Right atrium auricular region (tissue), 2 donors: ENCODE measurements at regions not wholly inside any gene's neighbourhood (a gene's known extent, or its start where the extent isn't known, plus 50 kb on each side); places are given as distances from the start of the nearest gene placed in this dataset.

ENCODE experiments used
- DNase-seq: peaks from one replicate; pipeline ENCODE4 v3.0.0-alpha.2; 2019; ENCODE audit warnings: low spot score
- H3K27ac ChIP-seq, 2 donors: fragments of 200-600 bp; sonication (generic); 1 replicate in 1 of 2; 2 replicates in 1 of 2; pipeline ENCODE4 v1.5.1; 2016 to 2019
- H3K27me3 ChIP-seq, 2 donors: fragments of 200-600 bp; sonication (generic); one replicate each; pipeline versions ENCODE4 v1.5.1 to v1.6.0; 2017 to 2019
- H3K36me3 ChIP-seq: fragments of 200-600 bp; sonication (generic); one replicate; pipeline ENCODE4 v1.5.1; 2016
- H3K4me1 ChIP-seq, 2 donors: fragments of 200-600 bp; sonication (generic); one replicate each; pipeline versions ENCODE4 v1.5.1 to v1.6.0; 2017 to 2019
- H3K4me3 ChIP-seq, 2 donors: fragments of 200-600 bp; sonication (generic); 1 replicate in 1 of 2; 2 replicates in 1 of 2; pipeline ENCODE4 v1.5.1; 2017 to 2019; ENCODE audit warnings: mild to moderate bottlenecking in 1 of 2, moderate library complexity in 1 of 2
- H3K9me3 ChIP-seq, 2 donors: fragments of 200-600 bp; sonication (generic); one replicate each; pipeline ENCODE4 v1.5.1; 2019
- TF ChIP-seq, protein P1 (sequence below), 2 donors: fragments of 200-600 bp; sonication (generic); IDR thresholded peaks; one replicate each; pipeline ENCODE4 v1.5.1; 2019; ENCODE audit warnings: antibody characterized with exemption in 2 of 2

DNA sequence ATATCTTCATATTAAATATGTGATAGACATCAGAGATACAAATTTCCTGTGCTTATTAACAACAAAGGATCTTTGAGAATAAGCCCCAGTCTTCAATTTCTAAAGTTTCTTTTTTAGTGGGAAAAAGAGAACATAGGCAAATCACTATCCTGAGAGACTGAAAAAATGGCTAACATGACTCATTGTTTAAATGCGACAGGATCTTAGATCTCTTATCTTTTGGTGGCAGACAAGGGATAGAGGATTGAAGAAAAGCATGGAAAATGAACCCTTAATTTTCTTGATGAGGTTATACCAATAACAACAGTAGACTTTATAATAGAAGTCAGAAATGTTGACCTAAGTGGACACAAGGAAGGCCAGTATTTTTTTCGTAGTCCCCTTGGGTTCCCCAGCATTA is 178.6 kb upstream of the MAP3K7 start:
- no peaks in the 10 kb centered on the region for H3K9me3 ChIP-seq
- DNase-seq: no peak
- TF ChIP-seq, protein P1, sequence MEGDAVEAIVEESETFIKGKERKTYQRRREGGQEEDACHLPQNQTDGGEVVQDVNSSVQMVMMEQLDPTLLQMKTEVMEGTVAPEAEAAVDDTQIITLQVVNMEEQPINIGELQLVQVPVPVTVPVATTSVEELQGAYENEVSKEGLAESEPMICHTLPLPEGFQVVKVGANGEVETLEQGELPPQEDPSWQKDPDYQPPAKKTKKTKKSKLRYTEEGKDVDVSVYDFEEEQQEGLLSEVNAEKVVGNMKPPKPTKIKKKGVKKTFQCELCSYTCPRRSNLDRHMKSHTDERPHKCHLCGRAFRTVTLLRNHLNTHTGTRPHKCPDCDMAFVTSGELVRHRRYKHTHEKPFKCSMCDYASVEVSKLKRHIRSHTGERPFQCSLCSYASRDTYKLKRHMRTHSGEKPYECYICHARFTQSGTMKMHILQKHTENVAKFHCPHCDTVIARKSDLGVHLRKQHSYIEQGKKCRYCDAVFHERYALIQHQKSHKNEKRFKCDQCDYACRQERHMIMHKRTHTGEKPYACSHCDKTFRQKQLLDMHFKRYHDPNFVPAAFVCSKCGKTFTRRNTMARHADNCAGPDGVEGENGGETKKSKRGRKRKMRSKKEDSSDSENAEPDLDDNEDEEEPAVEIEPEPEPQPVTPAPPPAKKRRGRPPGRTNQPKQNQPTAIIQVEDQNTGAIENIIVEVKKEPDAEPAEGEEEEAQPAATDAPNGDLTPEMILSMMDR (IDR thresholded peaks at IDR 0.05): no peak
- no peak overlapping the region for H3K4me3 ChIP-seq
- H3K27me3 ChIP-seq: no peaks in the 10 kb centered on the region
- no peak overlapping the region for H3K27ac ChIP-seq
- H3K36me3 ChIP-seq: no peaks in the 10 kb centered on the region
- no peaks in the 10 kb centered on the region for H3K4me1 ChIP-seq

GRCh38 chr6:90764001-90764400 is 177.1 kb upstream of the MAP3K7 start:
- TF ChIP-seq, protein P1 (IDR thresholded peaks at IDR 0.05): no peak
- Histone ChIP-seq H3K4me1 (no peaks in the 10 kb centered on the region), H3K27ac (no peak overlapping the region), H3K4me3 (no peak overlapping the region), H3K36me3 (no peaks in the 10 kb centered on the region), H3K9me3 (no peaks in the 10 kb centered on the region), H3K27me3 (no peaks in the 10 kb centered on the region)
- DNase-seq: no peak

DNA sequence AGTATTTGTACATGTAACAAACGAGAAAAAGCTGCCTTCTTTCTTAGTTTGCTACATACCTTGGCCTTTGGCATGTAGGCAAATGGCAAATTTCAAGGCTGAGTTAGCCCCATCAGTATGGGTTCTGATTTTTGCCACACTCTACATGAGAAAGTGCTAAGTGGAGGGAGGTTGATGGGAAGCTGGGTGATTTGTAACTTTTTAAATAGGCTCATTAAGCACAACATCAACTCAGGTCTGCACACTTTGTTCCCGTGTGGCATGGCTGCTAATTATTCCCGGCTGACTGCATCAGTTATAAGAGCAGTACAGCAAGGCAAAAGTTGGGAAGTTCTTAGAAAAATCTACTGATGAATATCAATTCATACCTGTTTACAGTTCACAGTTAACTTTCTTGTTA is 172.8 kb upstream of the MAP3K7 start:
- TF ChIP-seq, protein P1 (IDR thresholded peaks at IDR 0.05): no peak
- Histone ChIP-seq H3K27me3 (no peaks in the 10 kb centered on the region), H3K27ac (no peak overlapping the region), H3K36me3 (no peaks in the 10 kb centered on the region), H3K4me3 (no peak overlapping the region), H3K9me3 (no peaks in the 10 kb centered on the region), H3K4me1 (no peaks in the 10 kb centered on the region)
- DNase-seq: no peak

GRCh38 chr6:90758741-90759140 is 171.9 kb upstream of the MAP3K7 start:
- Histone ChIP-seq H3K9me3 (no peaks in the 10 kb centered on the region), H3K27me3 (no peaks in the 10 kb centered on the region), H3K27ac (no peak overlapping the region), H3K4me3 (no peak overlapping the region), H3K4me1 (no peaks in the 10 kb centered on the region), H3K36me3 (no peaks in the 10 kb centered on the region)
- no peak for DNase-seq
- TF ChIP-seq, protein P1 (IDR thresholded peaks at IDR 0.05): no peak

DNA sequence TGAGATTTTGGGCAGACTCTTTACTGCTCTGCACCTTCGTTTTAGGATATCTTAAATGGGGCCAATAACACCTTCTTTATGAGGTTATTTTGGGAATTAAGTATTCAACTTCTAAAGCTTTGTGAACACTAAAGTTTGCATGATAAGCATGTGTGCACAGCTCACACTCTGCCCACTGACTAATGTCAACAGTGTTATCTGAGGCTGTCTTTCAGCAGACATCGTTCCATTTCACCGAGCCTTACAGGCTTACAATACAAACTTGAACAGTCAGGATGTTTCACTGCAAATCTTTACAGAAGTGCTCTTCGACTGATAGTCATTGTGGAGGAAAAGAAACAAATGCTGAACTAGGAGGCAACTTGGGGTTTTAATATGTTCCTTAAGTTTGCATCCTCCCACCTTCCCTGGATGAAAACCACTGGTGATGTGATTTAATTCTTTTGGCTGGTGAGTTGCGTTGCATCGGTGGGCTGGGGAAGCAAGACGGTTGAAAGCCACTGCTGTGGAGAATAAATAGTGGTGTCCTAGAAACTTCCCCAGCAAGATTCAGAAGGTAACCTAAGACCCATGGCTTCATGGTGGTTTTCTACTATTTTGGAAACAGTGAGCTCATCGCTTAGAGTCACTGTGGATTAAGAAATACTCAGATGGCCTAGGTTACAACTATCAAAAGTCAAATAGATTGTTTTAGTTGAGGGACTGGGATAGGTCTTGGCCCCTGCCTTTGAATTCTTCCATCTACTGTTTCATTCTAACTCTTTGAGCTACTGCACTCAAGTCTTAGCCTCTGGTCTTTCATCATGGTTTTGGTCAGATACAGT is 167.2 kb upstream of the MAP3K7 start:
- no peaks in the 10 kb centered on the region for H3K27me3 ChIP-seq
- no peaks in the 10 kb centered on the region for H3K4me1 ChIP-seq
- DNase-seq: no peak
- TF ChIP-seq, protein P1 (IDR thresholded peaks at IDR 0.05): no peak
- H3K36me3 ChIP-seq: no peaks in the 10 kb centered on the region
- H3K4me3 ChIP-seq: no peak overlapping the region
- H3K9me3 ChIP-seq: no peaks in the 10 kb centered on the region
- H3K27ac ChIP-seq: no peak overlapping the region

DNA sequence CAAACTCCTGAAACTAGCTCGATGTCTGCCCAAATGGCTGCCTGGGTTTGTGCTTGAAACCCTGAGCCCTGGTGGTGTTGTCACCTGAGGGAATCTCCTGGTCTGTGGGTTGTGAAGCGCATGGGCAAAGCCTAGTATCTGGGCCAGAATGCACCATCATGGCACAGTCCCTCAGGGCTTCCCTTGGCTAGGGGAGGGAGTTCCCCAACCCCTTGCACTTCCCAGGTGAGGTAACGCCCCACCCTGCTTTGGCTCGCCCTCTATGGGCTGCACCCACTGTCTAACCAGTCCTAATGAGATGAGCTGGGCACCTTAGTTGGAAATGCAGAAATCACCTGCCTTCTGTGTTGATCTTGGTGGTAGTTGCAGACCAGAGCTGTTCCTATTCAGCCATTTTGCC is 152.9 kb upstream of the MAP3K7 start:
- TF ChIP-seq, protein P1 (IDR thresholded peaks at IDR 0.05): no peak
- DNase-seq: no peak
- H3K27ac ChIP-seq: no peak overlapping the region
- no peaks in the 10 kb centered on the region for H3K27me3 ChIP-seq
- no peak overlapping the region for H3K4me3 ChIP-seq
- H3K36me3 ChIP-seq: no peaks in the 10 kb centered on the region
- no peaks in the 10 kb centered on the region for H3K4me1 ChIP-seq
- no peaks in the 10 kb centered on the region for H3K9me3 ChIP-seq
